Stimulated activated CD4-positive, alpha-beta T cell treated with anti-CD3 and anti-CD28 coated beads, Interleukin-1b, Interleukin-23, amount 100 ng/mL, for 24 hours (primary cell): ENCODE measurements at regions not wholly inside any gene's neighbourhood (a gene's known extent, or its start where the extent isn't known, plus 50 kb on each side); places are given as distances from the start of the nearest gene placed in this dataset.
"Not testable (repeated sequence)": the region's sequence is repeated elsewhere in the genome, so short reads cannot be mapped to it uniquely, and the experiment has no call there.

Experiments used
- DNase-seq, 4 experiments: peaks; one replicate each; pipeline ENCODE4 v3.0.0-alpha.2; 2020; ENCODE audit warnings: low read depth in 4 of 4, low spot score in 1 of 4

- not testable (repeated sequence) for DNase-seq
Measured at GRCh38 chr2:111315188-111315917, 194.6 kb downstream of the BCL2L11 start.

- not testable (repeated sequence) for DNase-seq
Measured at GRCh38 chr2:111316221-111316741, 195.6 kb downstream of the BCL2L11 start.

GRCh38 chr2:111316881-111317549 lies 196.3 kb downstream of the BCL2L11 start:
- DNase-seq = not testable (repeated sequence)

- not testable (repeated sequence) for DNase-seq
Measured at GRCh38 chr2:111319552-111319951, 198.8 kb downstream of the BCL2L11 start.

- not testable (repeated sequence) for DNase-seq
Measured at GRCh38 chr2:111320264-111320663, 199.6 kb downstream of the BCL2L11 start.

GRCh38 chr2:111320965-111321364 lies 200.3 kb downstream of the BCL2L11 start:
- not testable (repeated sequence) for DNase-seq

- not testable (repeated sequence) for DNase-seq
Measured at GRCh38 chr2:111323384-111323783, 202.7 kb downstream of the BCL2L11 start.

GRCh38 chr2:111327726-111328125 lies 207.0 kb downstream of the BCL2L11 start:
- DNase-seq = not testable (repeated sequence)

GRCh38 chr2:111329309-111329708 lies 208.6 kb downstream of the BCL2L11 start:
- DNase-seq = not testable (repeated sequence)

GRCh38 chr2:111331099-111331724 lies 210.5 kb downstream of the BCL2L11 start:
- DNase-seq = not testable (repeated sequence)

- not testable (repeated sequence) for DNase-seq
Measured at GRCh38 chr2:111335220-111335907, 214.7 kb downstream of the BCL2L11 start.

GRCh38 chr2:111338474-111338873 lies 217.8 kb downstream of the BCL2L11 start:
- not testable (repeated sequence) for DNase-seq

GRCh38 chr2:111339476-111339875 lies 218.8 kb downstream of the BCL2L11 start:
- not testable (repeated sequence) for DNase-seq

GRCh38 chr2:111344590-111344989 lies 223.9 kb downstream of the BCL2L11 start:
- DNase-seq = not testable (repeated sequence)

GRCh38 chr2:111345439-111345838 lies 224.7 kb downstream of the BCL2L11 start:
- DNase-seq = not testable (repeated sequence)

GRCh38 chr2:111346018-111346930 lies 225.6 kb downstream of the BCL2L11 start:
- DNase-seq = not testable (repeated sequence)

GRCh38 chr2:111347695-111348094 lies 227.0 kb downstream of the BCL2L11 start:
- not testable (repeated sequence) for DNase-seq

GRCh38 chr2:111348316-111348715 lies 227.6 kb downstream of the BCL2L11 start:
- not testable (repeated sequence) for DNase-seq

- not testable (repeated sequence) for DNase-seq
Measured at GRCh38 chr2:111355022-111355817, 234.5 kb downstream of the BCL2L11 start.
